Loucy (cell line): ENCODE measurements at regions not wholly inside any gene's neighbourhood (a gene's known extent, or its start where the extent isn't known, plus 50 kb on each side); places are given as distances from the start of the nearest gene placed in this dataset.

ENCODE experiments used
- EZH2phosphoT487 ChIP-seq: fragments of 200-600 bp; IDR thresholded peaks from 2 replicates; pipeline ENCODE4 v1.6.1; 2018; ENCODE audit warnings: antibody characterized with exemption, mild to moderate bottlenecking, moderate library complexity, borderline replicate concordance
- TF ChIP-seq, protein P1 (sequence below): fragments of 200-600 bp; sonication (generic); conservative IDR thresholded peaks from 2 replicates; pipeline ENCODE4 v1.5.1; 2014; ENCODE audit warnings: mild to moderate bottlenecking, antibody characterized with exemption, low read length

DNA sequence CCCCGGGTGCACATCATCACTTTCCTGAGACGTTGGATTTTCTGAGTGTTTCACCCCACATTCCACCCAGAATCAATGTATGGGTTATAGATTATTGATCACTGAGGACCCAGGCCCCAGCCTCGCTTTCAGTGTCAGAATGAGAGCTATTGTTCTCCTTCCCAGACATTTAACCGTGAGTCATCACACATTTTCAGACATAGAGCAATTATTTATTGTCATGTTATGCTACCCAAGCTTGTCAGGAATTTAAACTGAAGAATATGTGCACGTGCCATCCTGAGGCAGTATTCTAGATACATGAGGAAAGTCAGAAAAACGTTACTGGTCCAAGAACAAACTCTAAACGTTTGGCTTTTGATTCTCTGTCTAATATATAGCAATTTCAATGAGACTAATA lies 276.6 kb upstream of the ZNF507 start:
- TF ChIP-seq, protein P1, sequence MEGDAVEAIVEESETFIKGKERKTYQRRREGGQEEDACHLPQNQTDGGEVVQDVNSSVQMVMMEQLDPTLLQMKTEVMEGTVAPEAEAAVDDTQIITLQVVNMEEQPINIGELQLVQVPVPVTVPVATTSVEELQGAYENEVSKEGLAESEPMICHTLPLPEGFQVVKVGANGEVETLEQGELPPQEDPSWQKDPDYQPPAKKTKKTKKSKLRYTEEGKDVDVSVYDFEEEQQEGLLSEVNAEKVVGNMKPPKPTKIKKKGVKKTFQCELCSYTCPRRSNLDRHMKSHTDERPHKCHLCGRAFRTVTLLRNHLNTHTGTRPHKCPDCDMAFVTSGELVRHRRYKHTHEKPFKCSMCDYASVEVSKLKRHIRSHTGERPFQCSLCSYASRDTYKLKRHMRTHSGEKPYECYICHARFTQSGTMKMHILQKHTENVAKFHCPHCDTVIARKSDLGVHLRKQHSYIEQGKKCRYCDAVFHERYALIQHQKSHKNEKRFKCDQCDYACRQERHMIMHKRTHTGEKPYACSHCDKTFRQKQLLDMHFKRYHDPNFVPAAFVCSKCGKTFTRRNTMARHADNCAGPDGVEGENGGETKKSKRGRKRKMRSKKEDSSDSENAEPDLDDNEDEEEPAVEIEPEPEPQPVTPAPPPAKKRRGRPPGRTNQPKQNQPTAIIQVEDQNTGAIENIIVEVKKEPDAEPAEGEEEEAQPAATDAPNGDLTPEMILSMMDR: no peak
- no peak for TF ChIP-seq EZH2phosphoT487
